Endothelial cell of umbilical vein (primary cell): ENCODE measurements at regions not wholly inside any gene's neighbourhood (a gene's known extent, or its start where the extent isn't known, plus 50 kb on each side); places are given as distances from the start of the nearest gene placed in this dataset.
"Not testable (repeated sequence)": the region's sequence is repeated elsewhere in the genome, so short reads cannot be mapped to it uniquely, and the experiment has no call there.

ENCODE experiments used
- BruUV-seq: library from RNA; stranded (reverse); fragments of 400-500 nt; replicated peaks from 2 replicates; lab custom pipeline; 2021; lab: Mats Ljungman, UMichigan
- CTCF ChIA-PET: fragments of 300-600, 350-600 bp; sonication (Branson Sonifier 250); formaldehyde crosslinking; loops from one replicate; lab custom pipeline; 2021; ENCODE audit warnings: antibody characterized with exemption, inconsistent platforms; lab: Charles Lee
- POLR2A ChIA-PET: fragments of 300-600, 350-600 bp; sonication (Branson Sonifier 250); formaldehyde crosslinking; loops from one replicate; lab custom pipeline; 2021; ENCODE audit warnings: antibody characterized with exemption, inconsistent platforms; lab: Charles Lee
- DNase-seq: peaks from one replicate; pipeline ENCODE4 v3.0.0-alpha.2; 2011; ENCODE audit warnings: low read depth, low spot score
- FAIRE-seq: peaks from 2 replicates; lab custom pipeline; 2011; peaks lifted over from hg19 to GRCh38; lab: Jason Lieb, UNC
- H2AFZ ChIP-seq: 2 replicates; pipeline ENCODE4 v1.6.0; 2012; ENCODE audit warnings: low read depth, low read length, control low read depth, inconsistent platforms
- H3K27ac ChIP-seq: 2 replicates; pipeline ENCODE4 v1.5.1; 2011; ENCODE audit warnings: low read depth, mild to moderate bottlenecking, control low read depth, low read length, moderate library complexity; ENCODE audit not compliant: insufficient read depth
- H3K27me3 ChIP-seq, 2 experiments: 2 replicates each; pipeline versions ENCODE4 v1.6.0 to v1.6.1; 2011; ENCODE audit warnings: low read length in 2 of 2, mixed read lengths in 1 of 2; ENCODE audit not compliant: control insufficient read depth in 2 of 2, insufficient read depth in 2 of 2
- H3K36me3 ChIP-seq, 2 experiments: 2 replicates in 1 of 2; 3 replicates in 1 of 2; pipeline ENCODE4 v1.5.1; 2011; ENCODE audit warnings: low read length in 2 of 2, mild to moderate bottlenecking in 1 of 2, moderate library complexity in 1 of 2; ENCODE audit not compliant: control insufficient read depth in 2 of 2, insufficient read depth in 2 of 2; ENCODE audit errors: extremely low read depth in 1 of 2
- H3K4me1 ChIP-seq: 3 replicates; pipeline ENCODE4 v1.5.1; 2011; ENCODE audit warnings: mild to moderate bottlenecking, low read length; ENCODE audit not compliant: control insufficient read depth, insufficient read depth; ENCODE audit errors: extremely low read depth
- H3K4me2 ChIP-seq: 2 replicates; pipeline ENCODE4 v1.6.1; 2011; ENCODE audit warnings: low read length, control low read depth, mixed read lengths; ENCODE audit not compliant: insufficient read depth
- H3K4me3 ChIP-seq, 3 experiments: fragments of 200-600 bp in 1 of 3; sonication (generic), shearing (Covaris generic) in 1 of 3; replicated peaks in 1 of 3; 2 replicates each; pipeline ENCODE4 v1.5.1; 2011 to 2016; ENCODE audit warnings: control low read depth in 3 of 3, low read length in 3 of 3, mild to moderate bottlenecking in 2 of 3, inconsistent platforms in 1 of 3, low read depth in 1 of 3, moderate library complexity in 1 of 3; ENCODE audit not compliant: insufficient read depth in 1 of 3
- H3K79me2 ChIP-seq: 2 replicates; pipeline ENCODE4 v1.6.0; 2012; ENCODE audit warnings: low read length, inconsistent platforms; ENCODE audit not compliant: control insufficient read depth, insufficient read depth
- H3K9ac ChIP-seq: replicated peaks from 2 replicates; pipeline ENCODE3; 2011; ENCODE audit warnings: low read length, control low read depth; ENCODE audit not compliant: insufficient read depth; ENCODE audit errors: extremely low read depth
- H3K9me1 ChIP-seq: replicated peaks from 3 replicates; pipeline ENCODE4 v1.6.0; 2011; ENCODE audit warnings: mild to moderate bottlenecking, low read length; ENCODE audit not compliant: control insufficient read depth, insufficient read depth; ENCODE audit errors: extremely low read depth
- H3K9me3 ChIP-seq: replicated peaks from 2 replicates; pipeline ENCODE4 v1.5.1; 2012; ENCODE audit warnings: low read length, inconsistent platforms; ENCODE audit not compliant: control insufficient read depth, insufficient read depth
- H4K20me1 ChIP-seq: replicated peaks from 2 replicates; pipeline ENCODE3; 2011; ENCODE audit warnings: mild to moderate bottlenecking, low read length; ENCODE audit not compliant: control insufficient read depth, insufficient read depth; ENCODE audit errors: extremely low read depth
- CTCF ChIP-seq, 2 donors: IDR thresholded peaks; 1 replicate in 1 of 2; 2 replicates in 1 of 2; pipeline ENCODE4 v1.5.1; 2011; ENCODE audit warnings: low read length in 2 of 2, mild to moderate bottlenecking in 2 of 2, moderate library complexity in 2 of 2, control low read depth in 1 of 2, inconsistent platforms in 1 of 2, low read depth in 1 of 2; ENCODE audit not compliant: insufficient read depth in 1 of 2; ENCODE audit errors: extremely low read depth in 1 of 2
- EZH2 ChIP-seq: IDR thresholded peaks from 2 replicates; pipeline ENCODE4 v1.6.1; 2012; ENCODE audit warnings: borderline replicate concordance, low read depth, mild to moderate bottlenecking, moderate library complexity, low read length, inconsistent platforms; ENCODE audit not compliant: severe bottlenecking
- FOS ChIP-seq: IDR thresholded peaks from 2 replicates; pipeline ENCODE4 v1.6.1; 2011; ENCODE audit warnings: mild to moderate bottlenecking, low read length, moderate library complexity, borderline replicate concordance; ENCODE audit not compliant: insufficient read depth
- GATA2 ChIP-seq: IDR thresholded peaks from 2 replicates; pipeline ENCODE4 v1.7.0; 2011; ENCODE audit warnings: low read depth, mild to moderate bottlenecking, moderate library complexity, mixed read lengths, low read length; ENCODE audit not compliant: insufficient read length, insufficient read depth
- JUN ChIP-seq: IDR thresholded peaks from 2 replicates; pipeline ENCODE4 v1.6.1; 2011; ENCODE audit warnings: borderline replicate concordance, low read depth; ENCODE audit not compliant: insufficient read length, insufficient read depth
- MAX ChIP-seq: IDR thresholded peaks from 2 replicates; pipeline ENCODE4 v1.6.1; 2011; ENCODE audit not compliant: insufficient read depth, insufficient read length
- MYC ChIP-seq: IDR thresholded peaks from one replicate; pipeline ENCODE4 v1.6.1; 2011; ENCODE audit warnings: mild to moderate bottlenecking, low read depth, low read length
- POLR2A ChIP-seq: IDR thresholded peaks from 2 replicates; pipeline ENCODE4 v1.6.1; 2012; ENCODE audit warnings: low read depth, mild to moderate bottlenecking, control low read depth, low read length
- POLR2AphosphoS5 ChIP-seq: IDR thresholded peaks from 2 replicates; pipeline ENCODE4 v1.6.1; 2012; ENCODE audit warnings: low read depth, mild to moderate bottlenecking, control low read depth, low read length, moderate library complexity; ENCODE audit not compliant: insufficient read depth
- dilution Hi-C: fragments of 300-500 bp; cut with MboI; formaldehyde crosslinking; loops from one replicate; pipeline ENCODE4 v1.15.0; 2019; ENCODE audit warnings: low sequenced_read_pairs; ENCODE audit not compliant: extremely low pct_ligation_motif_present
- intact Hi-C: fragments of 100-400 bp; cut with micrococcal nuclease; formaldehyde crosslinking; loops from one replicate; pipeline ENCODE4 v1.10.0; 2022

- DNase-seq, result no peak
- ChIA-PET CTCF (no interaction called here), POLR2A (no interaction called here)
- no TSS peak for BruUV-seq
- FAIRE-seq, result no peak
- Histone ChIP-seq H3K79me2 (no peaks in the 10 kb centered on the region), H3K4me3 (no peak overlapping the region), H3K9ac (no peak overlapping the region), H3K9me3 (no peaks in the 10 kb centered on the region), H3K36me3 (no peaks in the 10 kb centered on the region), H3K27me3 (no peaks in the 10 kb centered on the region), H3K9me1 (no peaks in the 10 kb centered on the region), H3K4me2 (no peak overlapping the region), H3K27ac (no peak overlapping the region), H2AFZ (no peak overlapping the region), H4K20me1 (no peaks in the 10 kb centered on the region), H3K4me1 (no peaks in the 10 kb centered on the region)
- TF ChIP-seq FOS (no peak), POLR2AphosphoS5 (no peak), MAX (no peak), MYC (no peak), JUN (no peak), CTCF (IDR thresholded peaks at IDR 0.05; ENCODE audit: extremely low read depth in 1 of 2, insufficient read depth in 1 of 2, low read depth in 1 of 2, low read length in 2 of 2) (no peak), GATA2 (no peak), POLR2A (no peak), EZH2 (no peak)
- intact Hi-C loops, result no loop called here
- dilution Hi-C loops, result no loop called here
Measured at GRCh38 chr12:58011676-58012075, 70.3 kb downstream of the ATP23 start.

GRCh38 chr12:58022379-58023020 is 81.1 kb downstream of the ATP23 start:
- POLR2A ChIA-PET, H3K4me3 ChIP-seq, H3K79me2 ChIP-seq, BruUV-seq, H3K27me3 ChIP-seq, H3K4me2 ChIP-seq, H3K9me1 ChIP-seq, H3K27ac ChIP-seq, H3K36me3 ChIP-seq, H3K9ac ChIP-seq, DNase-seq, H4K20me1 ChIP-seq, dilution Hi-C loops, intact Hi-C loops, H3K4me1 ChIP-seq, CTCF ChIA-PET, FAIRE-seq, H2AFZ ChIP-seq, H3K9me3 ChIP-seq: not testable (repeated sequence)
